ENCODE measurements at regions not wholly inside any gene's neighbourhood (a gene's known extent, or its start where the extent isn't known, plus 50 kb on each side); places are given as distances from the start of the nearest gene placed in this dataset.

GRCh38 chr3:103672346-103672745, 1237.5 kb downstream of the ZPLD1 start:
- H3K9me3 ChIP-seq, result no peaks in the 10 kb centered on the region
- H3K4me3 ChIP-seq, result no peak overlapping the region
- intact Hi-C loops (cut with DNase I), result no loop called here
- no peaks in the 10 kb centered on the region for H3K27me3 ChIP-seq
- H3K4me1 ChIP-seq, result no peaks in the 10 kb centered on the region
- H3K36me3 ChIP-seq, result no peaks in the 10 kb centered on the region
- ATAC-seq (no peak), DNase-seq (no peak)
- no peak for TF ChIP-seq CTCF (IDR thresholded peaks at IDR 0.05)
- no peak overlapping the region for H3K27ac ChIP-seq

DNA sequence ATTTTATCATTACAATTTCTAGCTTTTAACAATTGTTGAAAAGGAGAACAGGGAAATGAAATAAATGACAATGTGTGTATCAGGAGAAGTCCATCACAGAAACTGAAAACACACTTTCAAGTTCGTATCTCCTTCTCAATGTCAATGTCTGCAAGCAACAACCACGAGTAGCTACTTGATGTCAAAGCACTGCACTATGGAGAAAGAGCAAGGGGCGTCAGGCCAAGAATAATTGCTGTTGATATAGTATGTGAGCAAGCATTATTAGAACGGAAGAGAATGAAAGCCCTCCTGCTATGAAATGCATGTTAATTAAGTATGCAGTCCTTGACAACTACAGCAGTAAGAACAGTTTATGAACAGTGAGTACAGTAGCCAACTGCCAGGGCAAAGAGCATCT, 1250.1 kb downstream of the ZPLD1 start:
- H3K4me3 ChIP-seq, result no peak overlapping the region
- no peaks in the 10 kb centered on the region for H3K36me3 ChIP-seq
- DNase-seq, result no peak
- H3K4me1 ChIP-seq, result no peaks in the 10 kb centered on the region
- no peak overlapping the region for H3K27ac ChIP-seq
- intact Hi-C loops (cut with DNase I), result no loop called here
- no peak for ATAC-seq
- no peaks in the 10 kb centered on the region for H3K27me3 ChIP-seq
- H3K9me3 ChIP-seq, result no peaks in the 10 kb centered on the region
- TF ChIP-seq CTCF (IDR thresholded peaks at IDR 0.05), result no peak

GRCh38 chr3:103685939-103686338, 1251.1 kb downstream of the ZPLD1 start:
- DNase-seq, result no peak
- intact Hi-C loops (cut with DNase I), result no loop called here
- Histone ChIP-seq H3K27ac (no peak overlapping the region), H3K4me3 (no peak overlapping the region), H3K9me3 (peaks cover 3% of the 10 kb centered on the region), H3K4me1 (no peaks in the 10 kb centered on the region), H3K27me3 (no peaks in the 10 kb centered on the region), H3K36me3 (no peaks in the 10 kb centered on the region)
- TF ChIP-seq CTCF (IDR thresholded peaks at IDR 0.05), result no peak
- no peak for ATAC-seq

GRCh38 chr3:103690536-103690935, 1255.7 kb downstream of the ZPLD1 start:
- ATAC-seq (no peak), DNase-seq (no peak)
- Histone ChIP-seq H3K9me3 (peaks cover 3% of the 10 kb centered on the region), H3K36me3 (no peaks in the 10 kb centered on the region), H3K27me3 (no peaks in the 10 kb centered on the region), H3K27ac (no peak overlapping the region), H3K4me1 (no peaks in the 10 kb centered on the region), H3K4me3 (no peak overlapping the region)
- no peak for TF ChIP-seq CTCF (IDR thresholded peaks at IDR 0.05)
- intact Hi-C loops (cut with DNase I), result no loop called here

DNA sequence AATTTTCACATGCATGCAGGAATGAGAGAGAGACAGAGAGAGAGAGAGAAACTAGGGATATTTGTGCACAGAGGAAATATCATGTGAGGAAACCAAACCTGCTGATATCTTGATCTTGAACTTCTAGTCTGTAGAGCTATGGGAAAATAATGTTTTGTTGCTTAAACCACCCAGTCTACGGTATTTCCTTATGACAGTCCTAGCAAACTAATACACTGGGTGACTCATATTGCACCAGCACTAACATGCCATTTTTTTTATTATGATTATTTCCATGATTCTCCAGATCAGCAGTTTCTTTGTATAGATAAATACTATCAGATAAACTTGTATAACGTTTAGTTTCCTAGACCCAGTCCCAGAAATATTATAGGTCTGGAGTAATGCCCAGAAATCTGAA, 1259.0 kb downstream of the ZPLD1 start:
- intact Hi-C loops (cut with DNase I), result no loop called here
- no peak for TF ChIP-seq CTCF (IDR thresholded peaks at IDR 0.05)
- no peak for DNase-seq
- Histone ChIP-seq H3K4me3 (no peak overlapping the region), H3K9me3 (peaks cover 3% of the 10 kb centered on the region), H3K27me3 (no peaks in the 10 kb centered on the region), H3K27ac (no peak overlapping the region), H3K36me3 (no peaks in the 10 kb centered on the region), H3K4me1 (no peaks in the 10 kb centered on the region)
- ATAC-seq, result no peak

GRCh38 chr3:103698646-103699045, 1263.8 kb downstream of the ZPLD1 start:
- H3K27me3 ChIP-seq, result no peaks in the 10 kb centered on the region
- DNase-seq (no peak), ATAC-seq (no peak)
- no peaks in the 10 kb centered on the region for H3K9me3 ChIP-seq
- intact Hi-C loops (cut with DNase I), result no loop called here
- no peak overlapping the region for H3K27ac ChIP-seq
- no peaks in the 10 kb centered on the region for H3K4me1 ChIP-seq
- no peak for TF ChIP-seq CTCF (IDR thresholded peaks at IDR 0.05)
- no peak overlapping the region for H3K4me3 ChIP-seq
- no peaks in the 10 kb centered on the region for H3K36me3 ChIP-seq

Measured in upper lobe of right lung (tissue), 1 donor.